MCF 10A (cell line): ENCODE measurements at regions not wholly inside any gene's neighbourhood (a gene's known extent, or its start where the extent isn't known, plus 50 kb on each side); places are given as distances from the start of the nearest gene placed in this dataset.

Experiments
- BruUV-seq: library from RNA; stranded (reverse); fragments of 400-500 nt; replicated peaks from 2 replicates; lab custom pipeline; 2021; lab: Mats Ljungman, UMichigan
- CTCF ChIA-PET: fragments of 300-600 bp; sonication (Branson Sonifier 250); formaldehyde crosslinking; extraction: SDS; loops from one replicate; lab custom pipeline; 2021; ENCODE audit warnings: antibody characterized with exemption, inconsistent platforms; lab: Yijun Ruan, JAX
- POLR2A ChIA-PET: fragments of 300-600, 350-650 bp; sonication (Branson Sonifier 250); formaldehyde crosslinking; extraction: SDS; loops from one replicate; lab custom pipeline; 2020; ENCODE audit warnings: antibody characterized with exemption, inconsistent platforms; lab: Yijun Ruan, JAX
- DNase-seq: peaks from one replicate; pipeline ENCODE4 v3.0.0-alpha.2; 2018; ENCODE audit not compliant: unreplicated experiment
- H3K27ac Mint-ChIP-seq: one replicate; pipeline ENCODE4 v1.8.0; 2022; ENCODE audit warnings: mild to moderate bottlenecking, low read depth, mixed read lengths; ENCODE audit not compliant: unreplicated experiment
- H3K27me3 Mint-ChIP-seq: one replicate; pipeline ENCODE4 v1.8.0; 2022; ENCODE audit warnings: mixed read lengths; ENCODE audit not compliant: insufficient read depth, unreplicated experiment
- H3K36me3 Mint-ChIP-seq: one replicate; pipeline ENCODE4 v1.8.0; 2022; ENCODE audit warnings: mild to moderate bottlenecking, moderate library complexity, mixed read lengths; ENCODE audit not compliant: insufficient read depth, unreplicated experiment
- H3K4me1 Mint-ChIP-seq: one replicate; pipeline ENCODE4 v1.8.0; 2022; ENCODE audit warnings: mixed read lengths; ENCODE audit not compliant: insufficient read depth, unreplicated experiment
- H3K4me3 Mint-ChIP-seq: one replicate; pipeline ENCODE4 v1.8.0; 2022; ENCODE audit warnings: mild to moderate bottlenecking, moderate library complexity, mixed read lengths; ENCODE audit not compliant: unreplicated experiment
- H3K9me3 Mint-ChIP-seq: one replicate; pipeline ENCODE4 v1.8.0; 2022; ENCODE audit warnings: mixed read lengths; ENCODE audit not compliant: unreplicated experiment
- CTCF ChIP-seq: fragments of 200-600 bp; IDR thresholded peaks from one replicate; pipeline ENCODE4 v1.8.0; 2022; ENCODE audit warnings: antibody characterized with exemption, mild to moderate bottlenecking; ENCODE audit not compliant: unreplicated experiment
- intact Hi-C: fragments of 100-400 bp; cut with micrococcal nuclease; formaldehyde crosslinking; loops from 2 replicates; pipeline ENCODE4 v1.14.1; 2022

GRCh38 chr15:34663101-34663500, 79.7 kb upstream of the GOLGA8B start:
- Mint-ChIP-seq H3K9me3 (no peaks in the 10 kb centered on the region), H3K4me1 (no peaks in the 10 kb centered on the region), H3K27ac (no peak overlapping the region), H3K36me3 (no peaks in the 10 kb centered on the region), H3K27me3 (no peaks in the 10 kb centered on the region), H3K4me3 (no peak overlapping the region)
- no peak for TF ChIP-seq CTCF
- CTCF ChIA-PET, result interaction anchor here (0.9 kb wide), 1 partner anchor 42 kb away, joined by 3 read pairs; no protein-coding TSS in a partner anchor
- DNase-seq, result no peak
- intact Hi-C loops, result no loop called here
- POLR2A ChIA-PET, result no interaction called here
- BruUV-seq, result no TSS peak

- no TSS peak for BruUV-seq
- POLR2A ChIA-PET, result interaction anchor here (0.6 kb wide), 1 partner anchor 340 kb away, joined by 3 read pairs; no protein-coding TSS in a partner anchor
- no peaks in the 10 kb centered on the region for H3K36me3 Mint-ChIP-seq
- no peak overlapping the region for H3K4me3 Mint-ChIP-seq
- CTCF ChIA-PET, result interaction anchor here (0.5 kb wide), 1 partner anchor 59 kb away, joined by 3 read pairs; no protein-coding TSS in a partner anchor
- no peak for TF ChIP-seq CTCF
- DNase-seq, result no peak
- no peak overlapping the region for H3K27ac Mint-ChIP-seq
- intact Hi-C loops, result no loop called here
- H3K27me3 Mint-ChIP-seq, result no peaks in the 10 kb centered on the region
- H3K4me1 Mint-ChIP-seq, result no peaks in the 10 kb centered on the region
- H3K9me3 Mint-ChIP-seq, result no peaks in the 10 kb centered on the region
Measured at GRCh38 chr15:34659056-34659455, 75.6 kb upstream of the GOLGA8B start.

- no TSS peak for BruUV-seq
- Mint-ChIP-seq H3K36me3 (no peaks in the 10 kb centered on the region), H3K27ac (no peak overlapping the region), H3K27me3 (no peaks in the 10 kb centered on the region), H3K4me1 (no peaks in the 10 kb centered on the region), H3K4me3 (no peak overlapping the region), H3K9me3 (no peaks in the 10 kb centered on the region)
- no peak for DNase-seq
- ChIA-PET CTCF (no interaction called here), POLR2A (no interaction called here)
- no peak for TF ChIP-seq CTCF
- intact Hi-C loops, result no loop called here
Measured at GRCh38 chr15:34657469-34658127, 74.1 kb upstream of the GOLGA8B start.

GRCh38 chr15:34656005-34656796, 72.8 kb upstream of the GOLGA8B start:
- POLR2A ChIA-PET, result interaction anchor here (0.9 to 1.1 kb wide), 2 partner anchors 10 to 47 kb away, joined by 3 to 5 read pairs; no protein-coding TSS in a partner anchor
- no peak for TF ChIP-seq CTCF
- DNase-seq, result no peak
- intact Hi-C loops, result no loop called here
- Mint-ChIP-seq H3K27ac (no peak overlapping the region), H3K9me3 (no peaks in the 10 kb centered on the region), H3K4me1 (no peaks in the 10 kb centered on the region), H3K4me3 (no peak overlapping the region), H3K27me3 (no peaks in the 10 kb centered on the region), H3K36me3 (no peaks in the 10 kb centered on the region)
- CTCF ChIA-PET, result interaction anchor here (1.0 kb wide), 1 partner anchor 228 kb away, joined by 3 read pairs; no protein-coding TSS in a partner anchor
- BruUV-seq, result no TSS peak
